ENCODE measurements at regions not wholly inside any gene's neighbourhood (a gene's known extent, or its start where the extent isn't known, plus 50 kb on each side); places are given as distances from the start of the nearest gene placed in this dataset.

GRCh38 chr4:10364194-10364593 is 93.0 kb downstream of the ZNF518B start:
- H3K27me3 ChIP-seq (ENCODE audit: control insufficient read depth, insufficient read depth, low read length): no peaks in the 10 kb centered on the region
- H3K36me3 ChIP-seq (ENCODE audit: control insufficient read depth, insufficient read depth, low read length): no peaks in the 10 kb centered on the region
- no peak for DNase-seq
- no peak overlapping the region for H3K4me3 ChIP-seq (ENCODE audit: low read length)
- no peaks in the 10 kb centered on the region for H3K9me3 ChIP-seq (replicated peaks; ENCODE audit: control insufficient read depth, low read depth, low read length)
- no peaks in the 10 kb centered on the region for H3K4me1 ChIP-seq (ENCODE audit: control insufficient read depth, insufficient read depth, low read length)
- WGBS (ENCODE audit: insufficient coverage): no CpG with 5 or more reads among the region's 2 CpGs
- no peak overlapping the region for H3K27ac ChIP-seq (ENCODE audit: low read length)

- no peak for DNase-seq
- no peaks in the 10 kb centered on the region for H3K9me3 ChIP-seq (replicated peaks; ENCODE audit: control insufficient read depth, low read depth, low read length)
- no peak overlapping the region for H3K4me3 ChIP-seq (ENCODE audit: low read length)
- H3K27ac ChIP-seq (ENCODE audit: low read length): no peak overlapping the region
- no peaks in the 10 kb centered on the region for H3K27me3 ChIP-seq (ENCODE audit: control insufficient read depth, insufficient read depth, low read length)
- H3K4me1 ChIP-seq (ENCODE audit: control insufficient read depth, insufficient read depth, low read length): no peaks in the 10 kb centered on the region
- H3K36me3 ChIP-seq (ENCODE audit: control insufficient read depth, insufficient read depth, low read length): no peaks in the 10 kb centered on the region
These were observed 102.5 kb downstream of the ZNF518B start for GRCh38 chr4:10354746-10355145.

DNA sequence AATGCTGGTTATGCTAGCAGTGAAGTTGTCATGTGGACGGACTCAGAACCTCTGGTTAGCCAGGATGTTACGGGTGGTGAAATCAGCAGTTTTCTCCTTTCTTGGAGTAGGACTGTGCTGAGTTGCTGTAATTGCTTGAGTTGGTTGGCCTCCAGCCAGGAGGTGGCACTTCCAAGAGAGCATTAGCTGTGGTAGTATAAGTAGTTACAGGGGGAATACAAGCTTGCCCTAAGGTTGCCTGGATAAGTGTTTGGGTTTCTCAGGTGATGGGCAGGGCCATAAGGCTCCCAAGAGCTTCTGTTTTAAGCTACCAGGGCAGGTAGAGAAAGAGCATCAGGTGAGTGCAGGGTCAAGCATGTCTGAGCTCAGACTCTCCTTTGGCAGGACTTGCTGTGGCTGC is 103.0 kb downstream of the ZNF518B start:
- WGBS (ENCODE audit: insufficient coverage): 87% methylated on average over 2 of the region's 2 CpGs
- Histone ChIP-seq H3K9me3 (replicated peaks; ENCODE audit: control insufficient read depth, low read depth, low read length) (no peaks in the 10 kb centered on the region), H3K36me3 (ENCODE audit: control insufficient read depth, insufficient read depth, low read length) (no peaks in the 10 kb centered on the region), H3K4me3 (ENCODE audit: low read length) (no peak overlapping the region), H3K27me3 (ENCODE audit: control insufficient read depth, insufficient read depth, low read length) (no peaks in the 10 kb centered on the region), H3K4me1 (ENCODE audit: control insufficient read depth, insufficient read depth, low read length) (no peaks in the 10 kb centered on the region), H3K27ac (ENCODE audit: low read length) (no peak overlapping the region)
- DNase-seq: no peak

- Histone ChIP-seq H3K4me3 (ENCODE audit: low read length) (no peak overlapping the region), H3K4me1 (ENCODE audit: control insufficient read depth, insufficient read depth, low read length) (no peaks in the 10 kb centered on the region), H3K36me3 (ENCODE audit: control insufficient read depth, insufficient read depth, low read length) (no peaks in the 10 kb centered on the region), H3K27ac (ENCODE audit: low read length) (no peak overlapping the region), H3K9me3 (replicated peaks; ENCODE audit: control insufficient read depth, low read depth, low read length) (no peaks in the 10 kb centered on the region), H3K27me3 (ENCODE audit: control insufficient read depth, insufficient read depth, low read length) (no peaks in the 10 kb centered on the region)
- DNase-seq: no peak
These were observed 104.1 kb downstream of the ZNF518B start for GRCh38 chr4:10353110-10353509.

GRCh38 chr4:10348241-10348640 is 109.0 kb downstream of the ZNF518B start:
- DNase-seq: no peak

GRCh38 chr4:10347815-10348214 is 109.4 kb downstream of the ZNF518B start:
- Histone ChIP-seq H3K36me3 (ENCODE audit: control insufficient read depth, insufficient read depth, low read length) (no peaks in the 10 kb centered on the region), H3K4me3 (ENCODE audit: low read length) (no peak overlapping the region), H3K27ac (ENCODE audit: low read length) (no peak overlapping the region), H3K27me3 (ENCODE audit: control insufficient read depth, insufficient read depth, low read length) (no peaks in the 10 kb centered on the region), H3K9me3 (replicated peaks; ENCODE audit: control insufficient read depth, low read depth, low read length) (no peaks in the 10 kb centered on the region), H3K4me1 (ENCODE audit: control insufficient read depth, insufficient read depth, low read length) (no peaks in the 10 kb centered on the region)
- DNase-seq: no peak
- 56% methylated on average over 1 of the region's 1 CpG for WGBS (ENCODE audit: insufficient coverage)

More at GRCh38 chr4:10348241-10348640, 109.0 kb downstream of the ZNF518B start:
- H3K4me3 ChIP-seq (ENCODE audit: low read length): no peak overlapping the region
- H3K4me1 ChIP-seq (ENCODE audit: control insufficient read depth, insufficient read depth, low read length): no peaks in the 10 kb centered on the region
- H3K27me3 ChIP-seq (ENCODE audit: control insufficient read depth, insufficient read depth, low read length): no peaks in the 10 kb centered on the region
- no peaks in the 10 kb centered on the region for H3K9me3 ChIP-seq (replicated peaks; ENCODE audit: control insufficient read depth, low read depth, low read length)
- H3K27ac ChIP-seq (ENCODE audit: low read length): no peak overlapping the region
- no peaks in the 10 kb centered on the region for H3K36me3 ChIP-seq (ENCODE audit: control insufficient read depth, insufficient read depth, low read length)

DNA sequence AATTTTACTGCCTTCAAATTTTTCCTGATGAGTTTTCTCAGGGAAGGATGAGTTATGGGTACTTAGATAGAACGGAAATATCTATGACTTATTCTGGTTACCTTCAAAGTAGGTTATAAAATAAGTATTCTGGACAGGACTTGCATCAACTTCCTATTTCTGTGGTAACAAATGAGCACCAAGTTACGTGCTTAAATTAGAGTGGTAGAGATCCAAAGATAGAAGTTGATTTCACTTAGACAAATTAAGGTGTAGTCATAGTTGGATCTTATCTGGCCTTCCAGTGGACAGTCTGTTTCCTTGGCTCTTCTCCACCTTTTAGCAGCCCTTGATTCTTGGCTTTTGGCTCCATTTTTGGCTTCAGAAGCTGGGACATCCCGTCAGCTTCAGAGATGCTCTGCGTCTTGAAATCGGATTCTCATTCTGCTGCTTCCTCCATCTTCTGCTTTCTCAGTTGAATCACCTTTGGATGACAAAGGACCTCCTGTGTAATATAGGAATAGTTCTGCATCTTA is 109.9 kb downstream of the ZNF518B start:
- H3K9me3 ChIP-seq (replicated peaks; ENCODE audit: control insufficient read depth, low read depth, low read length): no peaks in the 10 kb centered on the region
- no peaks in the 10 kb centered on the region for H3K36me3 ChIP-seq (ENCODE audit: control insufficient read depth, insufficient read depth, low read length)
- no peaks in the 10 kb centered on the region for H3K27me3 ChIP-seq (ENCODE audit: control insufficient read depth, insufficient read depth, low read length)
- H3K27ac ChIP-seq (ENCODE audit: low read length): no peak overlapping the region
- no peak overlapping the region for H3K4me3 ChIP-seq (ENCODE audit: low read length)
- WGBS (ENCODE audit: insufficient coverage): 80% methylated on average over 1 of the region's 5 CpGs
- DNase-seq: no peak
- H3K4me1 ChIP-seq (ENCODE audit: control insufficient read depth, insufficient read depth, low read length): no peaks in the 10 kb centered on the region

DNA sequence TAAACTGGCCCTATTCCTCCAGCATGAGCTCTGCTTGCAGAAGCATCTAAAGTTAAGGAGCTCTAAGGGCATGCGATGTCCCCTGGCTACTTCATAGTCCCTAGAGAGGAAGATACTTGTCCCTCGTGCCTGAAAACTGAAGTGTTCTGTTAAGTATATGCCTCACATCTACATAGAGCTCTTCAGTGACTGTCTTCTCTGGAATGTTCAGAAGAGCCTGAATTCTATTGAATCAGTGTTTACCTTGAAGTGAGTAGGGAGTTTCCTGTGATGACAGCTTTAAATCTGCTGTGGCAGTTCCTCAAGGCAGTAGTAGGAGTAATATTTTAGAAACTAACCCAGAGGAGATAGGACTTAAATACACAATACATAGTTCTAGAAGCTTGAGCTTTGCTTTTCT is 111.2 kb downstream of the ZNF518B start:
- DNase-seq: no peak
- no peaks in the 10 kb centered on the region for H3K36me3 ChIP-seq (ENCODE audit: control insufficient read depth, insufficient read depth, low read length)
- H3K9me3 ChIP-seq (replicated peaks; ENCODE audit: control insufficient read depth, low read depth, low read length): no peaks in the 10 kb centered on the region
- H3K4me3 ChIP-seq (ENCODE audit: low read length): no peak overlapping the region
- H3K27ac ChIP-seq (ENCODE audit: low read length): no peak overlapping the region
- no peaks in the 10 kb centered on the region for H3K27me3 ChIP-seq (ENCODE audit: control insufficient read depth, insufficient read depth, low read length)
- H3K4me1 ChIP-seq (ENCODE audit: control insufficient read depth, insufficient read depth, low read length): no peaks in the 10 kb centered on the region
- WGBS (ENCODE audit: insufficient coverage): no CpG with 5 or more reads among the region's 2 CpGs

- Histone ChIP-seq H3K4me3 (ENCODE audit: low read length) (no peak overlapping the region), H3K36me3 (ENCODE audit: control insufficient read depth, insufficient read depth, low read length) (no peaks in the 10 kb centered on the region), H3K9me3 (replicated peaks; ENCODE audit: control insufficient read depth, low read depth, low read length) (no peaks in the 10 kb centered on the region), H3K27me3 (ENCODE audit: control insufficient read depth, insufficient read depth, low read length) (no peaks in the 10 kb centered on the region), H3K27ac (ENCODE audit: low read length) (no peak overlapping the region), H3K4me1 (ENCODE audit: control insufficient read depth, insufficient read depth, low read length) (no peaks in the 10 kb centered on the region)
- no peak for DNase-seq
- WGBS (ENCODE audit: insufficient coverage): 86% methylated on average over 3 of the region's 3 CpGs
These were observed 111.8 kb downstream of the ZNF518B start for GRCh38 chr4:10345381-10345784.

DNA sequence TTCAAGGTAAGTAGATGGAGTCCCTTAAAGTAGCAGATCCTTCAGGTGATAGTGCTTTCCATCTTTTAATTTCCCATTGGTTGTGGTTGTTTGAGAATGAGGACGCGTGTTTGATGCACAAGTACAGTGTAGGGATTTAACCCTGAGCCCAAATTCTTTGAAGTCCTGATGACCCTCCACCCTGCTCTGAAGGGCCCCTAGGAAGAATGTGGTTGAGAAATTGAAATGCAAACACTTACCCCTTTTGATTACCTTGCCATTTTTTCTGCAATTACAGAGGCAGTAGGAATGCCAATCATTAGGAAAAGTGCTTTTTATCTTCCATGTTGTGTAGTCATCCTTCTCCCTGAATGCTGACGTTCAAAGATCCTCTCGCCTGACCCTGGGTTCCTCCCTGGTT is 112.4 kb downstream of the ZNF518B start:
- WGBS (ENCODE audit: insufficient coverage): 100% methylated on average over 2 of the region's 4 CpGs
- DNase-seq: no peak
- no peak overlapping the region for H3K27ac ChIP-seq (ENCODE audit: low read length)

DNA sequence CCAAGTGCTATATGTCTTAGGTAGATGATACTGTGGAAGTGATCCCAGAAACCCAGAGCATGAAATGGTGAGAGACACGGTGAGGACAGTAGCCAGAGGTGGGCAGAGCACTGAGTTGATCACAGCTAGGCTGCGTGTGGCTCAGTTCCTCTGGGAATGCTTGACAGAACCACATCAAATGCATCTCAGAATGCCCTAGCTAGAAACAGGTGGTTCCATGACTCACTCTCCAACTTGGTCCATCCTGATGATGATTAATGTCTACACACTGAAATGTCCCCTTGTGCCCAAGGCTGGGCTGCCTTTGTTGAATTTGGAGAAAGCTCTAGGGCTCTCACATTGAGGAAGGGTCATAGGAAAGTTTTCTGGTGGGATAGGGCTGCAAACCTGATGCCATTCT is 113.6 kb downstream of the ZNF518B start:
- no peak for DNase-seq
- WGBS (ENCODE audit: insufficient coverage): 0% methylated on average over 1 of the region's 2 CpGs
- Histone ChIP-seq H3K4me3 (ENCODE audit: low read length) (no peak overlapping the region), H3K27me3 (ENCODE audit: control insufficient read depth, insufficient read depth, low read length) (no peaks in the 10 kb centered on the region), H3K36me3 (ENCODE audit: control insufficient read depth, insufficient read depth, low read length) (no peaks in the 10 kb centered on the region), H3K27ac (ENCODE audit: low read length) (no peak overlapping the region), H3K4me1 (ENCODE audit: control insufficient read depth, insufficient read depth, low read length) (no peaks in the 10 kb centered on the region), H3K9me3 (replicated peaks; ENCODE audit: control insufficient read depth, low read depth, low read length) (no peaks in the 10 kb centered on the region)

More for the DNA sequence above, 112.4 kb downstream of the ZNF518B start:
- Histone ChIP-seq H3K36me3 (ENCODE audit: control insufficient read depth, insufficient read depth, low read length) (no peaks in the 10 kb centered on the region), H3K9me3 (replicated peaks; ENCODE audit: control insufficient read depth, low read depth, low read length) (no peaks in the 10 kb centered on the region), H3K4me3 (ENCODE audit: low read length) (no peak overlapping the region), H3K4me1 (ENCODE audit: control insufficient read depth, insufficient read depth, low read length) (no peaks in the 10 kb centered on the region), H3K27me3 (ENCODE audit: control insufficient read depth, insufficient read depth, low read length) (no peaks in the 10 kb centered on the region)
